ENCODE measurements at regions not wholly inside any gene's neighbourhood (a gene's known extent, or its start where the extent isn't known, plus 50 kb on each side); places are given as distances from the start of the nearest gene placed in this dataset.

GRCh38 chr5:2148312-2149194, 265.8 kb upstream of the IRX4 start:
- Histone ChIP-seq H3K27ac (no peak overlapping the region), H3K27me3 (ENCODE audit: insufficient read depth, low read depth) (no peaks in the 10 kb centered on the region), H3K4me3 (IDR thresholded peaks at IDR 0.05; ENCODE audit: insufficient read depth, low read depth, low read length) (no peak overlapping the region), H3K4me2 (no peak overlapping the region), H2AFZ (ENCODE audit: low read depth) (no peak overlapping the region), H4K20me1 (ENCODE audit: insufficient read depth) (no peaks in the 10 kb centered on the region), H3K36me3 (ENCODE audit: insufficient read depth) (no peaks in the 10 kb centered on the region), H3K79me2 (ENCODE audit: insufficient read depth, low read depth) (no peaks in the 10 kb centered on the region), H3K9ac (no peak overlapping the region), H3K4me1 (ENCODE audit: low read depth, poor library complexity, severe bottlenecking) (peaks cover 3% of the 10 kb centered on the region)
- no peak for TF ChIP-seq CTCF (conservative IDR thresholded peaks at IDR 0.05; ENCODE audit: low read depth, low read length)

- no peaks in the 10 kb centered on the region for H4K20me1 ChIP-seq (ENCODE audit: insufficient read depth)
- H3K27ac ChIP-seq: no peak overlapping the region
- no peak for TF ChIP-seq CTCF (conservative IDR thresholded peaks at IDR 0.05; ENCODE audit: low read depth, low read length)
- H3K27me3 ChIP-seq (ENCODE audit: insufficient read depth, low read depth): no peaks in the 10 kb centered on the region
- no peak overlapping the region for H2AFZ ChIP-seq (ENCODE audit: low read depth)
- no peak overlapping the region for H3K4me3 ChIP-seq (IDR thresholded peaks at IDR 0.05; ENCODE audit: insufficient read depth, low read depth, low read length)
- no peaks in the 10 kb centered on the region for H3K36me3 ChIP-seq (ENCODE audit: insufficient read depth)
- H3K9ac ChIP-seq: no peak overlapping the region
- H3K4me2 ChIP-seq: no peak overlapping the region
- H3K4me1 ChIP-seq (ENCODE audit: low read depth, poor library complexity, severe bottlenecking): peaks cover 3% of the 10 kb centered on the region
- H3K79me2 ChIP-seq (ENCODE audit: insufficient read depth, low read depth): no peaks in the 10 kb centered on the region
Measured at GRCh38 chr5:2147504-2148311, 265.0 kb upstream of the IRX4 start.

- H4K20me1 ChIP-seq (ENCODE audit: insufficient read depth): no peaks in the 10 kb centered on the region
- TF ChIP-seq CTCF (conservative IDR thresholded peaks at IDR 0.05; ENCODE audit: low read depth, low read length): no peak
- H3K4me3 ChIP-seq (IDR thresholded peaks at IDR 0.05; ENCODE audit: insufficient read depth, low read depth, low read length): no peak overlapping the region
- H3K4me1 ChIP-seq (ENCODE audit: low read depth, poor library complexity, severe bottlenecking): peaks cover under 1% of the 10 kb centered on the region
- H3K36me3 ChIP-seq (ENCODE audit: insufficient read depth): no peaks in the 10 kb centered on the region
- H3K27ac ChIP-seq: no peak overlapping the region
- H2AFZ ChIP-seq (ENCODE audit: low read depth): no peak overlapping the region
- no peaks in the 10 kb centered on the region for H3K27me3 ChIP-seq (ENCODE audit: insufficient read depth, low read depth)
- no peak overlapping the region for H3K4me2 ChIP-seq
- no peak overlapping the region for H3K9ac ChIP-seq
- H3K79me2 ChIP-seq (ENCODE audit: insufficient read depth, low read depth): no peaks in the 10 kb centered on the region
Measured at GRCh38 chr5:2143646-2144353, 261.1 kb upstream of the IRX4 start.

GRCh38 chr5:2143088-2143487, 260.4 kb upstream of the IRX4 start:
- Histone ChIP-seq H3K9ac (no peak overlapping the region), H3K79me2 (ENCODE audit: insufficient read depth, low read depth) (no peaks in the 10 kb centered on the region), H3K27me3 (ENCODE audit: insufficient read depth, low read depth) (no peaks in the 10 kb centered on the region), H3K4me1 (ENCODE audit: low read depth, poor library complexity, severe bottlenecking) (no peaks in the 10 kb centered on the region), H3K4me3 (IDR thresholded peaks at IDR 0.05; ENCODE audit: insufficient read depth, low read depth, low read length) (no peak overlapping the region), H3K4me2 (no peak overlapping the region), H3K36me3 (ENCODE audit: insufficient read depth) (no peaks in the 10 kb centered on the region), H2AFZ (ENCODE audit: low read depth) (no peak overlapping the region), H3K27ac (no peak overlapping the region), H4K20me1 (ENCODE audit: insufficient read depth) (no peaks in the 10 kb centered on the region)
- TF ChIP-seq CTCF (conservative IDR thresholded peaks at IDR 0.05; ENCODE audit: low read depth, low read length): no peak

All from KMS-11 (cell line).